Colonic mucosa (tissue), 4 donors: ENCODE measurements at regions not wholly inside any gene's neighbourhood (a gene's known extent, or its start where the extent isn't known, plus 50 kb on each side); places are given as distances from the start of the nearest gene placed in this dataset.

Experiments
- DNase-seq: peaks from one replicate; pipeline ENCODE4 v3.0.0-alpha.2; 2020
- H3K27ac ChIP-seq: fragments of 200-600 bp; one replicate; pipeline ENCODE4 v1.8.0; 2021
- H3K27me3 ChIP-seq: fragments of 200-600 bp; one replicate; pipeline ENCODE4 v1.8.0; 2021
- H3K36me3 ChIP-seq: fragments of 200-600 bp; one replicate; pipeline ENCODE4 v1.8.0; 2021
- H3K4me1 ChIP-seq: fragments of 200-600 bp; one replicate; pipeline ENCODE4 v1.8.0; 2021; ENCODE audit warnings: mild to moderate bottlenecking
- H3K4me3 ChIP-seq: fragments of 200-600 bp; one replicate; pipeline ENCODE4 v1.8.0; 2021
- H3K9ac ChIP-seq, 2 donors: one replicate each; pipeline ENCODE4 v1.7.0; 2013; ENCODE audit warnings: control low read depth in 2 of 2, low read depth in 2 of 2, low read length in 2 of 2
- H3K9me3 ChIP-seq: fragments of 200-600 bp; one replicate; pipeline ENCODE4 v1.8.0; 2021
- intact Hi-C: fragments of 100-400 bp; cut with DNase I; formaldehyde crosslinking; loops from one replicate; pipeline ENCODE4 v1.14.1; 2022
- TF ChIP-seq, protein P1 (sequence below): fragments of 200-600 bp; IDR thresholded peaks from one replicate; pipeline ENCODE4 v1.8.0; 2022; ENCODE audit warnings: antibody characterized with exemption, mild to moderate bottlenecking
- donor health status: healthy.
- donor health status: DM: no; HTN: no; CAD: no.
- donor health status: DM: no; HTN: no; CAD: no.

DNA sequence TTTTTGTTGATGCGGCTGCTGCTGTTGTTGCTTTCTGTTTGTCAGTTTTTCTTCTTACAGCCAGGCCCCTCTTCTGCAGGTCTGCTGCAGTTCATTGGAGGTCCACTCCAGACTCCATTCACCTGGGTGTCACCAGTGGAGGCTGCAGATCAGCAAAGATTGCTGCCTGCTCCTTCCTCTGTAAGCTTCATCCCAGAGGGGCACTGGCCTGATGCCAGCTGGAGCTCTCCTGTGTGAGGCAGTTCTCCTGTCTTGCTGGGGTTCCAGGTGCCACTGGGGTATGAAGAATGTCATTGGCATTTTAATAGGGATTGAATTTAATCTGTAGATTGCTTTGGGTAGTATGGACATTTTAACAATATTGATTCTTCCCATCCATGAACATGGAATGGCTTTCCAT is 308.5 kb upstream of the MEOX2 start:
- DNase-seq = no peak
- Histone ChIP-seq H3K4me1 (no peaks in the 10 kb centered on the region), H3K36me3 (no peaks in the 10 kb centered on the region), H3K9me3 (no peaks in the 10 kb centered on the region), H3K4me3 (no peak overlapping the region), H3K27ac (no peak overlapping the region), H3K9ac (no peak overlapping the region), H3K27me3 (no peaks in the 10 kb centered on the region)
- intact Hi-C loops = no loop called here
- TF ChIP-seq, protein P1, sequence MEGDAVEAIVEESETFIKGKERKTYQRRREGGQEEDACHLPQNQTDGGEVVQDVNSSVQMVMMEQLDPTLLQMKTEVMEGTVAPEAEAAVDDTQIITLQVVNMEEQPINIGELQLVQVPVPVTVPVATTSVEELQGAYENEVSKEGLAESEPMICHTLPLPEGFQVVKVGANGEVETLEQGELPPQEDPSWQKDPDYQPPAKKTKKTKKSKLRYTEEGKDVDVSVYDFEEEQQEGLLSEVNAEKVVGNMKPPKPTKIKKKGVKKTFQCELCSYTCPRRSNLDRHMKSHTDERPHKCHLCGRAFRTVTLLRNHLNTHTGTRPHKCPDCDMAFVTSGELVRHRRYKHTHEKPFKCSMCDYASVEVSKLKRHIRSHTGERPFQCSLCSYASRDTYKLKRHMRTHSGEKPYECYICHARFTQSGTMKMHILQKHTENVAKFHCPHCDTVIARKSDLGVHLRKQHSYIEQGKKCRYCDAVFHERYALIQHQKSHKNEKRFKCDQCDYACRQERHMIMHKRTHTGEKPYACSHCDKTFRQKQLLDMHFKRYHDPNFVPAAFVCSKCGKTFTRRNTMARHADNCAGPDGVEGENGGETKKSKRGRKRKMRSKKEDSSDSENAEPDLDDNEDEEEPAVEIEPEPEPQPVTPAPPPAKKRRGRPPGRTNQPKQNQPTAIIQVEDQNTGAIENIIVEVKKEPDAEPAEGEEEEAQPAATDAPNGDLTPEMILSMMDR = no peak

DNA sequence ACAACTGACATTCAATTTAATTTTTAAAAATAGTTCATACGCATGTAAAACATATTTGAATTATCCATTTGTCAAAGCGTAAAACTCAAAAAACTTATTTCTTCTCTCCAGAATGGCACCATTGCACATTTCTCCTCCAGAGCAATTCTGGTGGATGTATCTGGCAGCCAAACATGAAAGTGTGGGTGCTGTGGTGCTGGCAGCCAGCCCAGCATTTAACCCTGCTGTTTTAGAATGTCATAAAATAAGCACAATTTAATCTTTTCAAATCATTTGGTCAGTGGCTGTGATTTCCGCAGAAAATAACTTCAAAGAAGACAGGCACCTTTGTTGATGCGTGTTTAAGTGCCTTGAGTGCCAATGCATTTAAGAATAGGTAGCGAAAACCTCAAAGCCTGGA is 302.7 kb upstream of the MEOX2 start:
- no peak overlapping the region for H3K27ac ChIP-seq
- intact Hi-C loops = no loop called here
- H3K4me3 ChIP-seq = no peak overlapping the region
- no peak overlapping the region for H3K9ac ChIP-seq
- no peak for DNase-seq
- H3K4me1 ChIP-seq = no peaks in the 10 kb centered on the region
- no peaks in the 10 kb centered on the region for H3K27me3 ChIP-seq
- H3K36me3 ChIP-seq = no peaks in the 10 kb centered on the region
- TF ChIP-seq, protein P1 = no peak
- H3K9me3 ChIP-seq = no peaks in the 10 kb centered on the region

DNA sequence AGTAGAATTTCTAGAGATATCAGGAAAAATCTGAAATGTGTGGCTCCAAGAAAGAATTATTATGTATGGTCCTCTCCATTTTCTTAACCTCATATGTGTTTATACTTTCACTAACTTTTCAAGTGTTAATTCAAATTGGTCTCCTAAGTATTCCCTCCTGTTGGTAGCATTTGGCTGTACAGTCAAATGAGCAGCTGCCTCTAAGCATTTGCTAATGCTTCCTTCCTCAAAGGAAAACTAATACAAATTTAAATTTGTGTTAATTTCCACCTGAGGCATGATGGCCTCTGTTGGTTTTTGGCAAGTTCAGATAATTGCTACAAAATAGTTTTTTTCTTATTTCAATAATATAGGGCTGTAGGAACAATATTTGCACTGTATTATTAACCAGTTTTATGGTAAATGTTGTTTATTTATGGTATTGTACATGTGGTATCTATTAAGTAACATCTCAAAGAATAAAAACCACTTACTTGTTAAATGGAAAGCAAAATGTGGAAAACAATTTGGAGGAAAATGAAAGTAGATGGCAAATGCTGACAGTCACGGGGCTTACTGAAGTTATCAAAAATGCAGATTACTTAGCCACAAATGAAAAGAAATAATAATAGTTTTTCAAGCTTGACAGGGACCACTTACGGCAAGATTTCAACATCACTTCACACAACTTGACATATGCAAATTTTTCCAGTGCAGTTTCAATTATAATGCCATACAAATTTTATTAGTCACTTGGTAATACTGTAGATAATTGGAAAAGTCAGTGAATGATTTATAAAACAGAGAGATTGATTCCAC is 299.3 kb upstream of the MEOX2 start:
- Histone ChIP-seq H3K9me3 (no peaks in the 10 kb centered on the region), H3K27ac (no peak overlapping the region), H3K36me3 (no peaks in the 10 kb centered on the region), H3K4me3 (no peak overlapping the region), H3K9ac (no peak overlapping the region), H3K4me1 (no peaks in the 10 kb centered on the region), H3K27me3 (no peaks in the 10 kb centered on the region)
- intact Hi-C loops = no loop called here
- DNase-seq = no peak
- TF ChIP-seq, protein P1 = no peak

DNA sequence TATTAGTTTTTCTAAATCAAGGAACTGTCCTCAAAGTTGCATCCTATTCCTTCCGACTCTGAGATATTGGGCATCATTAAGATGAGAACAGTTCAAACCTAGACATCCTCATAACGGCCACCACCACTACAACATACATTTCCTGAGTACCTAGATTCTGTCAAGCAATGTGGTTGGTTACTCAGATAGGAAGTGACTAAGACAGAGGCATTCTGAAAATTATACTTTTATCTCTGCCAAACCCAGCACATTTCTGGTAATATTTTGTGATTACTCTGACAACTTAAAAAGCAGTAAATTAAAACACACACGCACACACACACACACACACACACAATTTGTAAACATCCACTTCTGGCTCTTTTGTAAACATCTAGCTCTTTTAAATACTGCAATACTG is 291.2 kb upstream of the MEOX2 start:
- Histone ChIP-seq H3K4me3 (no peak overlapping the region), H3K9ac (no peak overlapping the region), H3K4me1 (no peaks in the 10 kb centered on the region), H3K27me3 (no peaks in the 10 kb centered on the region), H3K9me3 (no peaks in the 10 kb centered on the region), H3K27ac (no peak overlapping the region), H3K36me3 (no peaks in the 10 kb centered on the region)
- intact Hi-C loops = no loop called here
- DNase-seq = no peak
- TF ChIP-seq, protein P1 = no peak

DNA sequence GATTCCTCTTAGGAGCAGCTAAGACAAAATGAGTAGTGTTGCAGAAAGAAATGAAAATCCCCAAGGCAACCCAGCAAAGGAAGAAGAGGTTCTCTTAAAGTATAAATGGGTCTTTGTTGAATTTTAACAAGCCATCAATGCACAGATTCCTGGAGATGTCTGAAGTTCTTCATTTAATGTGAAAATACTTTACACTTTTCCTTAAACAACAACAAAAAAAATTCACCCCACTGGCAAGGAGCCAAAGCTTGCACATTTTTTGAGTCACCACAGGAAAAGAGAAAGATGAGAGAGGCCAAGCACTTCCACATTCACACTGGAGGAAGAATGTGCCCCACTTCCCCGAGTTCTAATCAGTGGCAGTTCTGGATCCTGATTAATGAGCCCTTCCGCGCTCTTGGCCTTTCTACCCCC is 286.4 kb upstream of the MEOX2 start:
- Histone ChIP-seq H3K9me3 (no peaks in the 10 kb centered on the region), H3K27ac (no peak overlapping the region), H3K36me3 (no peaks in the 10 kb centered on the region), H3K9ac (no peak overlapping the region), H3K4me3 (no peak overlapping the region), H3K27me3 (no peaks in the 10 kb centered on the region), H3K4me1 (no peaks in the 10 kb centered on the region)
- intact Hi-C loops = no loop called here
- TF ChIP-seq, protein P1 = no peak
- DNase-seq = no peak
